ENCODE measurements at regions not wholly inside any gene's neighbourhood (a gene's known extent, or its start where the extent isn't known, plus 50 kb on each side); places are given as distances from the start of the nearest gene placed in this dataset.

DNA sequence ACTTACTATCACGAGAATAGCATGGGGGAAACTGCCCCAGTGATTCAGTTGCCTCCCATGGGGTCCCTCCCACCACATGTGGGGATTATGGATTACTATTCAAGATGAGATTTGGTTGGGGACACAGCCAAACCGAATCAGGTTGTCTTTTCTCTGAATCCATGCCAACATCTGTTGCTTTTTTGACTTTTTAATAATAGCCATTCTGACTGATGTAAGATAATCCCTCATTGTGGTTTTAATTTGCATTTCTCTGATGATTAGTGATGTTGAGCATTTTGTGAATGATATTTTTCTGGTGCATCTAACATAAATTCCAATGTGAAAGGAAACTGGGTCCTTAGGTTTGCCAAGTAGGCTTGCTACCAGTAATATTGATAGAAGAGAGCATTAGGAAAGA is 69.0 kb upstream of the ARHGAP21 start:
- H3K4me1 ChIP-seq (ENCODE audit: control insufficient read depth in 1 of 2, insufficient read depth in 2 of 2, low read length in 2 of 2) = peaks cover 0 to 6% of the 10 kb centered on the region in 2 experiments; a peak in 1 of 4 replicates
- no peak for DNase-seq (ENCODE audit: low read depth, low spot score)
- H3K4me3 ChIP-seq (replicated peaks in 1 of 2; ENCODE audit: low read depth in 1 of 2, low read length in 2 of 2) = no peak overlapping the region
- TF ChIP-seq CEBPB (IDR thresholded peaks at IDR 0.05; ENCODE audit: low read depth) = no peak
- TF ChIP-seq SP1 (IDR thresholded peaks at IDR 0.05; ENCODE audit: low read depth) = no peak
- TF ChIP-seq ZFX (IDR thresholded peaks at IDR 0.05) = no peak
- TF ChIP-seq YY1 (IDR thresholded peaks at IDR 0.05; ENCODE audit: extremely low read depth, insufficient replicate concordance, low read depth, low read length) = no peak
- TF ChIP-seq, protein P1, sequence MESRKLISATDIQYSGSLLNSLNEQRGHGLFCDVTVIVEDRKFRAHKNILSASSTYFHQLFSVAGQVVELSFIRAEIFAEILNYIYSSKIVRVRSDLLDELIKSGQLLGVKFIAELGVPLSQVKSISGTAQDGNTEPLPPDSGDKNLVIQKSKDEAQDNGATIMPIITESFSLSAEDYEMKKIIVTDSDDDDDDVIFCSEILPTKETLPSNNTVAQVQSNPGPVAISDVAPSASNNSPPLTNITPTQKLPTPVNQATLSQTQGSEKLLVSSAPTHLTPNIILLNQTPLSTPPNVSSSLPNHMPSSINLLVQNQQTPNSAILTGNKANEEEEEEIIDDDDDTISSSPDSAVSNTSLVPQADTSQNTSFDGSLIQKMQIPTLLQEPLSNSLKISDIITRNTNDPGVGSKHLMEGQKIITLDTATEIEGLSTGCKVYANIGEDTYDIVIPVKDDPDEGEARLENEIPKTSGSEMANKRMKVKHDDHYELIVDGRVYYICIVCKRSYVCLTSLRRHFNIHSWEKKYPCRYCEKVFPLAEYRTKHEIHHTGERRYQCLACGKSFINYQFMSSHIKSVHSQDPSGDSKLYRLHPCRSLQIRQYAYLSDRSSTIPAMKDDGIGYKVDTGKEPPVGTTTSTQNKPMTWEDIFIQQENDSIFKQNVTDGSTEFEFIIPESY (IDR thresholded peaks at IDR 0.05; ENCODE audit: extremely low read depth, insufficient replicate concordance, low read length) = no peak
- no peak for TF ChIP-seq ZNF274 (IDR thresholded peaks at IDR 0.05; ENCODE audit: low read depth, low read length)
- no peak for TF ChIP-seq EGR1 (IDR thresholded peaks at IDR 0.05; ENCODE audit: low read depth)
- no peaks in the 10 kb centered on the region for H3K9me3 ChIP-seq (ENCODE audit: control insufficient read depth in 1 of 2, insufficient read depth in 1 of 2, low read depth in 1 of 2, low read length in 2 of 2)
- H2AFZ ChIP-seq (ENCODE audit: low read depth, low read length, poor library complexity, severe bottlenecking) = no peak overlapping the region
- ChIA-PET CTCF (no interaction called here), POLR2A (no interaction called here), RAD21 (ENCODE audit: low non-redundant PET in 1 of 2, low total read pairs in 2 of 2, uncharacterized antibody in 2 of 2, unreplicated experiment in 2 of 2) (no interaction called here)
- H3K79me2 ChIP-seq (ENCODE audit: insufficient read depth, low read length) = no peaks in the 10 kb centered on the region
- no peaks in the 10 kb centered on the region for H3K27me3 ChIP-seq (ENCODE audit: insufficient read depth, low read length)
- H3K27ac ChIP-seq (ENCODE audit: low read depth, low read length) = no peak overlapping the region
- H3K36me3 ChIP-seq (ENCODE audit: control insufficient read depth in 1 of 2, insufficient read depth in 2 of 2, low read length in 2 of 2) = no peaks in the 10 kb centered on the region
- BruUV-seq (replicated peaks) = no TSS peak
- ATAC-seq = no peak
- no peaks in the 10 kb centered on the region for H4K20me1 ChIP-seq (ENCODE audit: insufficient read depth)
- H3K9me2 ChIP-seq (ENCODE audit: insufficient read depth) = no peaks in the 10 kb centered on the region
- no peak overlapping the region for H3K4me2 ChIP-seq (ENCODE audit: low read length)
- intact Hi-C loops (cut with micrococcal nuclease) = no loop called here
- no peak overlapping the region for H3K9ac ChIP-seq (ENCODE audit: low read length)

DNA sequence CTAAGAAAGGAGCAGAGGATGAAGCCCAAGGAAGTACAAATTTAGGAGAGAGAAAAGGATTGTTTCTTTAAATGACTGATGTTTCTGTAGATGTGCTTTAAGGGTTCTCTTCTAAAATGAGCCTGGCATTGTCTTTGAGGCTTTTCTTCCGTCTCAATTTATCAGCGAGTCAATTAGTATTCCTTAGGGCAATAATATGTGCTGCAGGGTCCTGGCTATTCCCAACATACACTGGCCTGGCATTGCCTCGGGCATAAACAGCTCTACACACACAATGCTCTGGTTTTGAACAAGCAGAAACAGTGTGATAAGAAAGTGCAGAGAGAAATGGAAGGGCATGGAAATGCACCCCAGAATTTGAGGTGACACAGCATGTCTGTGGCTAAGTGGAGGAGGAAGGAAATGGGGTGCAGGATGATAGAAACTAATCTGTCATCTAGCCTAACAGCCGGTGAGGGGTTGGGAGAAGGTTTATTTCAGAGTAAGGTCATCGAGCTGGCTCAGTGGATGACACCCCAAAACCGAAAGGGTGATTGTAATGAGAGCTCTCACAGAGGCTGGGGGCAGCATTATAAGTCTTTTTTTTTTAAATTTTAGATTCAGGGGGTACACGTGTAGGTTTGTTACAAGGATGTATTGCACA is 67.5 kb upstream of the ARHGAP21 start:
- Histone ChIP-seq H3K9me3 (ENCODE audit: control insufficient read depth in 1 of 2, insufficient read depth in 1 of 2, low read depth in 1 of 2, low read length in 2 of 2) (no peaks in the 10 kb centered on the region), H3K4me3 (replicated peaks in 1 of 2; ENCODE audit: low read depth in 1 of 2, low read length in 2 of 2) (no peak overlapping the region), H3K4me1 (ENCODE audit: control insufficient read depth in 1 of 2, insufficient read depth in 2 of 2, low read length in 2 of 2) (peaks cover 0 to 6% of the 10 kb centered on the region in 2 experiments; a peak in 1 of 4 replicates), H3K79me2 (ENCODE audit: insufficient read depth, low read length) (no peaks in the 10 kb centered on the region), H3K9me2 (ENCODE audit: insufficient read depth) (no peaks in the 10 kb centered on the region), H4K20me1 (ENCODE audit: insufficient read depth) (no peaks in the 10 kb centered on the region), H3K27ac (ENCODE audit: low read depth, low read length) (no peak overlapping the region), H3K36me3 (ENCODE audit: control insufficient read depth in 1 of 2, insufficient read depth in 2 of 2, low read length in 2 of 2) (no peaks in the 10 kb centered on the region), H2AFZ (ENCODE audit: low read depth, low read length, poor library complexity, severe bottlenecking) (no peak overlapping the region), H3K27me3 (ENCODE audit: insufficient read depth, low read length) (no peaks in the 10 kb centered on the region), H3K4me2 (ENCODE audit: low read length) (no peak overlapping the region), H3K9ac (ENCODE audit: low read length) (no peak overlapping the region)
- ChIA-PET CTCF (no interaction called here), POLR2A (no interaction called here), RAD21 (ENCODE audit: low non-redundant PET in 1 of 2, low total read pairs in 2 of 2, uncharacterized antibody in 2 of 2, unreplicated experiment in 2 of 2) (no interaction called here)
- DNase-seq (ENCODE audit: low read depth, low spot score) = no peak
- intact Hi-C loops (cut with micrococcal nuclease) = no loop called here
- no TSS peak for BruUV-seq (replicated peaks)
- no peak for ATAC-seq
- TF ChIP-seq POLR2AphosphoS5 (IDR thresholded peaks at IDR 0.05; ENCODE audit: low read depth, low read length) (no peak), ZNF274 (IDR thresholded peaks at IDR 0.05; ENCODE audit: low read depth, low read length) (no peak), SIN3A (IDR thresholded peaks at IDR 0.05; ENCODE audit: low read depth) (no peak), TCF7L2 (IDR thresholded peaks at IDR 0.05; ENCODE audit: borderline replicate concordance, extremely low read depth, insufficient read depth, insufficient read length) (no peak), RAD21 (IDR thresholded peaks at IDR 0.05; ENCODE audit: low read depth) (no peak), POLR2A (IDR thresholded peaks at IDR 0.05; ENCODE audit: borderline replicate concordance, extremely low read depth, insufficient read depth, insufficient read length) (no peak), ELF1 (IDR thresholded peaks at IDR 0.05; ENCODE audit: borderline replicate concordance, low read depth) (no peak), JUND (IDR thresholded peaks at IDR 0.05) (no peak)
- TF ChIP-seq, protein P2, sequence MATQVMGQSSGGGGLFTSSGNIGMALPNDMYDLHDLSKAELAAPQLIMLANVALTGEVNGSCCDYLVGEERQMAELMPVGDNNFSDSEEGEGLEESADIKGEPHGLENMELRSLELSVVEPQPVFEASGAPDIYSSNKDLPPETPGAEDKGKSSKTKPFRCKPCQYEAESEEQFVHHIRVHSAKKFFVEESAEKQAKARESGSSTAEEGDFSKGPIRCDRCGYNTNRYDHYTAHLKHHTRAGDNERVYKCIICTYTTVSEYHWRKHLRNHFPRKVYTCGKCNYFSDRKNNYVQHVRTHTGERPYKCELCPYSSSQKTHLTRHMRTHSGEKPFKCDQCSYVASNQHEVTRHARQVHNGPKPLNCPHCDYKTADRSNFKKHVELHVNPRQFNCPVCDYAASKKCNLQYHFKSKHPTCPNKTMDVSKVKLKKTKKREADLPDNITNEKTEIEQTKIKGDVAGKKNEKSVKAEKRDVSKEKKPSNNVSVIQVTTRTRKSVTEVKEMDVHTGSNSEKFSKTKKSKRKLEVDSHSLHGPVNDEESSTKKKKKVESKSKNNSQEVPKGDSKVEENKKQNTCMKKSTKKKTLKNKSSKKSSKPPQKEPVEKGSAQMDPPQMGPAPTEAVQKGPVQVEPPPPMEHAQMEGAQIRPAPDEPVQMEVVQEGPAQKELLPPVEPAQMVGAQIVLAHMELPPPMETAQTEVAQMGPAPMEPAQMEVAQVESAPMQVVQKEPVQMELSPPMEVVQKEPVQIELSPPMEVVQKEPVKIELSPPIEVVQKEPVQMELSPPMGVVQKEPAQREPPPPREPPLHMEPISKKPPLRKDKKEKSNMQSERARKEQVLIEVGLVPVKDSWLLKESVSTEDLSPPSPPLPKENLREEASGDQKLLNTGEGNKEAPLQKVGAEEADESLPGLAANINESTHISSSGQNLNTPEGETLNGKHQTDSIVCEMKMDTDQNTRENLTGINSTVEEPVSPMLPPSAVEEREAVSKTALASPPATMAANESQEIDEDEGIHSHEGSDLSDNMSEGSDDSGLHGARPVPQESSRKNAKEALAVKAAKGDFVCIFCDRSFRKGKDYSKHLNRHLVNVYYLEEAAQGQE (IDR thresholded peaks at IDR 0.05; ENCODE audit: low read depth) = no peak
